ENCODE measurements at regions not wholly inside any gene's neighbourhood (a gene's known extent, or its start where the extent isn't known, plus 50 kb on each side); places are given as distances from the start of the nearest gene placed in this dataset.
"Not testable (repeated sequence)": the region's sequence is repeated elsewhere in the genome, so short reads cannot be mapped to it uniquely, and the experiment has no call there.

- DNase-seq (ENCODE audit: low read depth): no peak
Observed at GRCh38 chr18:40258311-40258710, 1696.7 kb upstream of the PIK3C3 start.

GRCh38 chr18:40250236-40250635 lies 1704.8 kb upstream of the PIK3C3 start:
- no peak for DNase-seq (ENCODE audit: low read depth)

- DNase-seq (ENCODE audit: low read depth): no peak
Observed at GRCh38 chr18:40249390-40250080, 1705.5 kb upstream of the PIK3C3 start.

- DNase-seq (ENCODE audit: low read depth): not testable (repeated sequence)
Observed at GRCh38 chr18:40245612-40246011, 1709.4 kb upstream of the PIK3C3 start.

GRCh38 chr18:40243607-40244006 lies 1711.4 kb upstream of the PIK3C3 start:
- no peak for DNase-seq (ENCODE audit: low read depth)

GRCh38 chr18:40235836-40236235 lies 1719.2 kb upstream of the PIK3C3 start:
- no peak for DNase-seq (ENCODE audit: low read depth)

- no peak for DNase-seq (ENCODE audit: low read depth)
Observed at GRCh38 chr18:40235323-40235722, 1719.7 kb upstream of the PIK3C3 start.

GRCh38 chr18:40233931-40234616 lies 1721.0 kb upstream of the PIK3C3 start:
- no peak for DNase-seq (ENCODE audit: low read depth)

GRCh38 chr18:40222776-40223175 lies 1732.3 kb upstream of the PIK3C3 start:
- no peak for DNase-seq (ENCODE audit: low read depth)

GRCh38 chr18:40216856-40217255 lies 1738.2 kb upstream of the PIK3C3 start:
- no peak for DNase-seq (ENCODE audit: low read depth)

GRCh38 chr18:40215979-40216378 lies 1739.1 kb upstream of the PIK3C3 start:
- DNase-seq (ENCODE audit: low read depth): no peak

GRCh38 chr18:40210696-40211095 lies 1744.3 kb upstream of the PIK3C3 start:
- DNase-seq (ENCODE audit: low read depth): no peak

- no peak for DNase-seq (ENCODE audit: low read depth)
Observed at GRCh38 chr18:40208958-40209357, 1746.1 kb upstream of the PIK3C3 start.

- no peak for DNase-seq (ENCODE audit: low read depth)
Observed at GRCh38 chr18:40197711-40198110, 1757.3 kb upstream of the PIK3C3 start.

GRCh38 chr18:40186677-40187076 lies 1768.4 kb upstream of the PIK3C3 start:
- no peak for DNase-seq (ENCODE audit: low read depth)

- no peak for DNase-seq (ENCODE audit: low read depth)
Observed at GRCh38 chr18:40179729-40180461, 1775.1 kb upstream of the PIK3C3 start.

GRCh38 chr18:40168026-40168425 lies 1787.0 kb upstream of the PIK3C3 start:
- no peak for DNase-seq (ENCODE audit: low read depth)

- DNase-seq (ENCODE audit: low read depth): no peak
Observed at GRCh38 chr18:40163254-40163653, 1791.8 kb upstream of the PIK3C3 start.

- no peak for DNase-seq (ENCODE audit: low read depth)
Observed at GRCh38 chr18:40160361-40160760, 1794.7 kb upstream of the PIK3C3 start.

- DNase-seq (ENCODE audit: low read depth): no peak
Observed at GRCh38 chr18:40159141-40160017, 1795.7 kb upstream of the PIK3C3 start.

- DNase-seq (ENCODE audit: low read depth): no peak
Observed at GRCh38 chr18:40157120-40157519, 1797.9 kb upstream of the PIK3C3 start.

- no peak for DNase-seq (ENCODE audit: low read depth)
Observed at GRCh38 chr18:40152859-40153258, 1802.2 kb upstream of the PIK3C3 start.
